ENCODE measurements at regions not wholly inside any gene's neighbourhood (a gene's known extent, or its start where the extent isn't known, plus 50 kb on each side); places are given as distances from the start of the nearest gene placed in this dataset.

GRCh38 chr5:107184871-107185270 lies 485.9 kb downstream of the EFNA5 start:
- no peak for TF ChIP-seq TARDBP (IDR thresholded peaks at IDR 0.05)
- TF ChIP-seq L3MBTL2 (conservative IDR thresholded peaks at IDR 0.05): no peak
- no peak for TF ChIP-seq SP1 (IDR thresholded peaks at IDR 0.05)
- TF ChIP-seq ELF4 (IDR thresholded peaks at IDR 0.05): no peak
- TF ChIP-seq FOXM1 (IDR thresholded peaks at IDR 0.05; ENCODE audit: borderline replicate concordance): no peak
- no peak for TF ChIP-seq BHLHE40 (IDR thresholded peaks at IDR 0.05; ENCODE audit: borderline replicate concordance)
- no peak for TF ChIP-seq CTBP1 (IDR thresholded peaks at IDR 0.05; ENCODE audit: borderline replicate concordance)
- TF ChIP-seq NFRKB (IDR thresholded peaks at IDR 0.05): no peak
- no peak for TF ChIP-seq LEF1 (IDR thresholded peaks at IDR 0.05; ENCODE audit: borderline replicate concordance)
- TF ChIP-seq ZNF384 (IDR thresholded peaks at IDR 0.05): no peak
- no peak for TF ChIP-seq FOXK2 (IDR thresholded peaks at IDR 0.05)
- no peak for TF ChIP-seq ARNT (IDR thresholded peaks at IDR 0.05)
- TF ChIP-seq FOXA1 (IDR thresholded peaks at IDR 0.05): no peak

Data from HEK293T (cell line).